CD14-positive monocyte (primary cell): ENCODE measurements at regions not wholly inside any gene's neighbourhood (a gene's known extent, or its start where the extent isn't known, plus 50 kb on each side); places are given as distances from the start of the nearest gene placed in this dataset.

Experiments used
- DNase-seq, 3 donors: peaks; one replicate each; pipeline ENCODE4 v3.0.0-alpha.2; 2011 to 2022
- H2AFZ ChIP-seq: 2 replicates; pipeline ENCODE4 v1.6.0; 2012; ENCODE audit warnings: mild to moderate bottlenecking, low read depth, low read length, inconsistent platforms; ENCODE audit not compliant: insufficient read depth, poor library complexity, severe bottlenecking
- H3K27ac ChIP-seq, 2 donors: 1 replicate in 1 of 2; 2 replicates in 1 of 2; pipeline ENCODE4 v1.5.1; 2012 to 2013; ENCODE audit warnings: low read length in 2 of 2, control low read depth in 1 of 2, inconsistent platforms in 1 of 2, low read depth in 1 of 2, mild to moderate bottlenecking in 1 of 2
- H3K27me3 ChIP-seq, 2 donors: one replicate each; pipeline versions ENCODE4 v1.6.0 to v1.6.1; 2011 to 2013; ENCODE audit warnings: low read length in 2 of 2; ENCODE audit not compliant: control insufficient read depth in 2 of 2, insufficient read depth in 2 of 2
- H3K36me3 ChIP-seq, 2 donors: replicated peaks in 1 of 2; 1 replicate in 1 of 2; 2 replicates in 1 of 2; pipeline versions ENCODE4 v1.5.1 to v1.6.1; 2012 to 2013; ENCODE audit warnings: low read length in 2 of 2, control low read depth in 1 of 2, inconsistent platforms in 1 of 2, mild to moderate bottlenecking in 1 of 2; ENCODE audit not compliant: insufficient read depth in 2 of 2, control insufficient read depth in 1 of 2
- H3K4me1 ChIP-seq, 2 donors: 1 replicate in 1 of 2; 2 replicates in 1 of 2; pipeline versions ENCODE4 v1.5.1 to v1.6.1; 2012 to 2013; ENCODE audit warnings: low read length in 2 of 2, control low read depth in 1 of 2, inconsistent platforms in 1 of 2, mild to moderate bottlenecking in 1 of 2, moderate library complexity in 1 of 2; ENCODE audit not compliant: insufficient read depth in 2 of 2, control insufficient read depth in 1 of 2
- H3K4me2 ChIP-seq: replicated peaks from 2 replicates; pipeline ENCODE3; 2012; ENCODE audit warnings: low read length, moderate library complexity, mild to moderate bottlenecking; ENCODE audit not compliant: poor library complexity, severe bottlenecking; ENCODE audit errors: extremely low read depth
- H3K4me3 ChIP-seq, 3 experiments: fragments of 200-600 bp in 1 of 3; sonication (generic) in 1 of 3; replicated peaks in 1 of 3; 1 replicate in 2 of 3; 2 replicates in 1 of 3; pipeline ENCODE4 v1.5.1; 2011 to 2013; ENCODE audit warnings: low read length in 3 of 3, mild to moderate bottlenecking in 3 of 3, control low read depth in 2 of 3, low read depth in 2 of 3, inconsistent platforms in 1 of 3, moderate library complexity in 1 of 3
- H3K79me2 ChIP-seq: 2 replicates; pipeline ENCODE4 v1.6.0; 2012; ENCODE audit warnings: mild to moderate bottlenecking, control low read depth, inconsistent platforms, low read length, moderate library complexity; ENCODE audit not compliant: insufficient read depth
- H3K9ac ChIP-seq: 2 replicates; pipeline ENCODE4 v1.6.0; 2017; ENCODE audit warnings: low read length, mild to moderate bottlenecking; ENCODE audit not compliant: insufficient read depth, poor library complexity, severe bottlenecking
- H3K9me3 ChIP-seq, 2 donors: replicated peaks in 1 of 2; 1 replicate in 1 of 2; 2 replicates in 1 of 2; pipeline versions ENCODE4 v1.5.1 to v1.6.1; 2012 to 2013; ENCODE audit warnings: low read length in 2 of 2, control low read depth in 1 of 2; ENCODE audit not compliant: control insufficient read depth in 1 of 2, insufficient read depth in 1 of 2
- H4K20me1 ChIP-seq: 2 replicates; pipeline ENCODE4 v1.6.0; 2012; ENCODE audit warnings: mild to moderate bottlenecking, low read length, control low read depth, moderate library complexity; ENCODE audit not compliant: insufficient read depth
- H3K27ac Mint-ChIP-seq, 7 donors: one replicate each; pipeline ENCODE4 v1.8.0; 2020; ENCODE audit warnings: mild to moderate bottlenecking in 7 of 7, mixed read lengths in 7 of 7, moderate library complexity in 6 of 7, inconsistent platforms in 2 of 7
- H3K27me3 Mint-ChIP-seq, 3 donors: one replicate each; pipeline ENCODE4 v1.8.0; 2021 to 2022; ENCODE audit warnings: low read depth in 3 of 3, mild to moderate bottlenecking in 3 of 3, mixed read lengths in 3 of 3, moderate library complexity in 3 of 3, inconsistent platforms in 1 of 3
- H3K36me3 Mint-ChIP-seq, 2 donors: one replicate each; pipeline ENCODE4 v1.8.0; 2020; ENCODE audit warnings: mixed read lengths in 2 of 2, inconsistent platforms in 1 of 2, mild to moderate bottlenecking in 1 of 2
- H3K4me1 Mint-ChIP-seq: one replicate; pipeline ENCODE4 v1.8.0; 2020; ENCODE audit warnings: mild to moderate bottlenecking, mixed read lengths
- H3K4me3 Mint-ChIP-seq, 2 donors: one replicate each; pipeline ENCODE4 v1.8.0; 2020; ENCODE audit warnings: mild to moderate bottlenecking in 2 of 2, mixed read lengths in 2 of 2, moderate library complexity in 1 of 2
- H3K9me3 Mint-ChIP-seq, 7 donors: one replicate each; pipeline ENCODE4 v1.8.0; 2020 to 2022; ENCODE audit warnings: mixed read lengths in 7 of 7, mild to moderate bottlenecking in 6 of 7, moderate library complexity in 6 of 7, inconsistent platforms in 2 of 7
- WGBS: methylation state at CpG from one replicate; pipeline ENCODE4 v1.1.5; 2013; ENCODE audit warnings: missing lambda C conversion rate; ENCODE audit not compliant: insufficient coverage; 5-methylcytosine and 5-hydroxymethylcytosine counted together
- intact Hi-C, 2 donors: fragments of 100-400 bp; cut with micrococcal nuclease; formaldehyde crosslinking; loops; one replicate each; pipeline versions ENCODE4 v1.15.0 to v1.15.1; 2023
- TF ChIP-seq, protein P1 (sequence below): fragments of 200-600 bp; IDR thresholded peaks from one replicate; pipeline ENCODE4 v1.8.0; 2022; ENCODE audit warnings: antibody characterized with exemption, mild to moderate bottlenecking

DNA sequence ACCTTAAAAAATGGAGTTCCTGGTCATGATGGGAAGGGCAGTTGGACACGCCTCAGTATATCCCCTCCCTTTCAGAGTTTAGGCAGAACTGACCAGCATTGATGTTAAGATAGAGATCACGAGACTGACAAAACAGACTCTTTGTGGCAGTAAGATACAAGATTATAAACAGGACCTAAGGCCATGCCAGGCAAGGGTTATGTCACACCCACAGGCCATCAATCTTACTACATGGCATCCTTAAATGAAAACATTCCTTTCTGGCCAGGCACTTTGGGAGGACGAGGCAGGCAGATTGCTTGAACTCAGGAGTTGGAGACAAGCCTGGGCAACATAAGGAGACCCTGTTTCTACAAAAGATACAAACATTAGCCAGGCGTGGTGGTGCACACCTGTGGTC lies 129.3 kb upstream of the MLN start:
- no peaks in the 10 kb centered on the region for H3K36me3 ChIP-seq
- no peak overlapping the region for H3K9ac ChIP-seq
- H2AFZ ChIP-seq, result no peak overlapping the region
- no peaks in the 10 kb centered on the region for H3K27me3 ChIP-seq
- no peaks in the 10 kb centered on the region for H3K9me3 ChIP-seq
- peaks cover 3% of the 10 kb centered on the region for H3K4me1 Mint-ChIP-seq
- DNase-seq, result no peak
- TF ChIP-seq, protein P1, sequence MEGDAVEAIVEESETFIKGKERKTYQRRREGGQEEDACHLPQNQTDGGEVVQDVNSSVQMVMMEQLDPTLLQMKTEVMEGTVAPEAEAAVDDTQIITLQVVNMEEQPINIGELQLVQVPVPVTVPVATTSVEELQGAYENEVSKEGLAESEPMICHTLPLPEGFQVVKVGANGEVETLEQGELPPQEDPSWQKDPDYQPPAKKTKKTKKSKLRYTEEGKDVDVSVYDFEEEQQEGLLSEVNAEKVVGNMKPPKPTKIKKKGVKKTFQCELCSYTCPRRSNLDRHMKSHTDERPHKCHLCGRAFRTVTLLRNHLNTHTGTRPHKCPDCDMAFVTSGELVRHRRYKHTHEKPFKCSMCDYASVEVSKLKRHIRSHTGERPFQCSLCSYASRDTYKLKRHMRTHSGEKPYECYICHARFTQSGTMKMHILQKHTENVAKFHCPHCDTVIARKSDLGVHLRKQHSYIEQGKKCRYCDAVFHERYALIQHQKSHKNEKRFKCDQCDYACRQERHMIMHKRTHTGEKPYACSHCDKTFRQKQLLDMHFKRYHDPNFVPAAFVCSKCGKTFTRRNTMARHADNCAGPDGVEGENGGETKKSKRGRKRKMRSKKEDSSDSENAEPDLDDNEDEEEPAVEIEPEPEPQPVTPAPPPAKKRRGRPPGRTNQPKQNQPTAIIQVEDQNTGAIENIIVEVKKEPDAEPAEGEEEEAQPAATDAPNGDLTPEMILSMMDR, result no peak
- no peaks in the 10 kb centered on the region for H3K79me2 ChIP-seq
- H3K27ac Mint-ChIP-seq, result no peak overlapping the region
- H3K36me3 Mint-ChIP-seq, result no peaks in the 10 kb centered on the region
- peaks cover 0 to 5% (median 0%) of the 10 kb centered on the region in 7 donors for H3K9me3 Mint-ChIP-seq
- no peak overlapping the region for H3K4me3 ChIP-seq
- H3K4me1 ChIP-seq, result peaks cover 0 to 6% of the 10 kb centered on the region in 2 donors
- intact Hi-C loops, result no loop called here
- no peak overlapping the region for H3K4me2 ChIP-seq
- no peak overlapping the region for H3K4me3 Mint-ChIP-seq
- no CpG with 5 or more reads among the region's 4 CpGs for WGBS
- no peak overlapping the region for H3K27ac ChIP-seq
- no peaks in the 10 kb centered on the region for H4K20me1 ChIP-seq
- peaks cover 4 to 8% (median 8%) of the 10 kb centered on the region in 3 donors for H3K27me3 Mint-ChIP-seq

DNA sequence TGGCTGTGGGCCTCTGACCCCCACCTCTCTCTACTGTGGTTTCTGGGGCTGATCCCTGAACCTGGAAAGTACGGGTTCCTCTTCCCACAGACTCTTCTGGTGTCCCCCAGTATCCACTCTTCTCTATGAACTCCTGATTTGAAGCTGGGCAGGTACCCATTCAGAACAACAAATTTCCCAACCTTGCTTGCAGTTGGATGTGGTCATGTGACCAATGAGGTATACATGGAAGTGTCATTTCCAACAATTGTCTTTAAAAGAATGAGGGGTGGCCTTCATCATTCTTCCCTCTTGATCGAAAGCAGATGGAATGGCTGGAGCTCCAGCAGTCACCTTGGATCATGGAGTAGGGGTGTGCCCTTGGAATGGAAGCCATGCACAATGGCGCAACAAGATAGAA lies 128.0 kb upstream of the MLN start:
- no peak overlapping the region for H3K9ac ChIP-seq
- Mint-ChIP-seq H3K27ac (no peak overlapping the region), H3K4me1 (peaks cover 2% of the 10 kb centered on the region), H3K36me3 (no peaks in the 10 kb centered on the region), H3K27me3 (peaks cover 4 to 8% (median 8%) of the 10 kb centered on the region in 3 donors), H3K4me3 (no peak overlapping the region), H3K9me3 (peaks cover 0 to 5% (median 0%) of the 10 kb centered on the region in 7 donors)
- intact Hi-C loops, result no loop called here
- H3K4me3 ChIP-seq, result no peak overlapping the region
- no peak for DNase-seq
- no peak overlapping the region for H2AFZ ChIP-seq
- H3K27ac ChIP-seq, result no peak overlapping the region
- 79% methylated on average over 2 of the region's 3 CpGs for WGBS
- H3K36me3 ChIP-seq, result no peaks in the 10 kb centered on the region
- no peaks in the 10 kb centered on the region for H3K9me3 ChIP-seq
- no peak overlapping the region for H3K4me2 ChIP-seq
- peaks cover 0 to 3% of the 10 kb centered on the region in 2 donors for H3K4me1 ChIP-seq
- TF ChIP-seq, protein P1, result no peak
- H3K27me3 ChIP-seq, result no peaks in the 10 kb centered on the region
- no peaks in the 10 kb centered on the region for H3K79me2 ChIP-seq
- no peaks in the 10 kb centered on the region for H4K20me1 ChIP-seq
